GM23248 (cell line): ENCODE measurements at regions not wholly inside any gene's neighbourhood (a gene's known extent, or its start where the extent isn't known, plus 50 kb on each side); places are given as distances from the start of the nearest gene placed in this dataset.

ENCODE experiments used
- EZH2 ChIP-seq: fragments of 200-600 bp; sonication (generic); IDR thresholded peaks from 2 replicates; pipeline ENCODE4 v1.6.1; 2018; ENCODE audit warnings: antibody characterized with exemption, mild to moderate bottlenecking; ENCODE audit not compliant: insufficient read depth, poor library complexity, severe bottlenecking
- EZH2phosphoT487 ChIP-seq: fragments of 200-600 bp; sonication (generic); IDR thresholded peaks from 2 replicates; pipeline ENCODE4 v1.6.1; 2018; ENCODE audit warnings: antibody characterized with exemption, moderate library complexity, mild to moderate bottlenecking, low read depth; ENCODE audit not compliant: insufficient read depth

GRCh38 chr5:3709068-3709716, 113.6 kb downstream of the IRX1 start:
- TF ChIP-seq EZH2 (no peak), EZH2phosphoT487 (no peak)
